ENCODE measurements at regions not wholly inside any gene's neighbourhood (a gene's known extent, or its start where the extent isn't known, plus 50 kb on each side); places are given as distances from the start of the nearest gene placed in this dataset.

DNA sequence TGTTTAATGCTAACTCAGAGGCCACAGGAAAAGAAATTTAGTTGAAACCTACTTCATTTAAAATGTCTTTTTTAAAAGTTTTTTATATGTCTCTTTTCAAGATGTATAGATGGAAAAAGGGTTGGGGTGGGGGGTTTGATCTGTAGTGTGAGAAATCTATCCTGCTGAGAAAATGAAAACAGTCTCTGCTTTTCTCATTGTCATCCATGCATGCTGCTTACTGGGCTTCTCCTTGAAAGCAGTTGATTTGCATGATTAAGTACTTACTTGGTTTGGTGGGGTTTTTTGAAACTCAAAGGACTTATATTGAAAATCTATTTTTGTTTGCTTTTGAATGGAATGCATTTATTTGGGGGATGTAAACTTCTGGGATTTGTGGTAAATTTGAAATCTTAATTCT is 313.6 kb upstream of the DKK2 start:
- TF ChIP-seq, protein P1, sequence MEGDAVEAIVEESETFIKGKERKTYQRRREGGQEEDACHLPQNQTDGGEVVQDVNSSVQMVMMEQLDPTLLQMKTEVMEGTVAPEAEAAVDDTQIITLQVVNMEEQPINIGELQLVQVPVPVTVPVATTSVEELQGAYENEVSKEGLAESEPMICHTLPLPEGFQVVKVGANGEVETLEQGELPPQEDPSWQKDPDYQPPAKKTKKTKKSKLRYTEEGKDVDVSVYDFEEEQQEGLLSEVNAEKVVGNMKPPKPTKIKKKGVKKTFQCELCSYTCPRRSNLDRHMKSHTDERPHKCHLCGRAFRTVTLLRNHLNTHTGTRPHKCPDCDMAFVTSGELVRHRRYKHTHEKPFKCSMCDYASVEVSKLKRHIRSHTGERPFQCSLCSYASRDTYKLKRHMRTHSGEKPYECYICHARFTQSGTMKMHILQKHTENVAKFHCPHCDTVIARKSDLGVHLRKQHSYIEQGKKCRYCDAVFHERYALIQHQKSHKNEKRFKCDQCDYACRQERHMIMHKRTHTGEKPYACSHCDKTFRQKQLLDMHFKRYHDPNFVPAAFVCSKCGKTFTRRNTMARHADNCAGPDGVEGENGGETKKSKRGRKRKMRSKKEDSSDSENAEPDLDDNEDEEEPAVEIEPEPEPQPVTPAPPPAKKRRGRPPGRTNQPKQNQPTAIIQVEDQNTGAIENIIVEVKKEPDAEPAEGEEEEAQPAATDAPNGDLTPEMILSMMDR (IDR thresholded peaks at IDR 0.05; ENCODE audit: borderline replicate concordance, extremely low read depth, low read length, poor library complexity, severe bottlenecking) = no peak
- TF ChIP-seq EZH2 (IDR thresholded peaks at IDR 0.05; ENCODE audit: borderline replicate concordance, low read depth, low read length, severe bottlenecking) = no peak
